GM13976 (cell line): ENCODE measurements at regions not wholly inside any gene's neighbourhood (a gene's known extent, or its start where the extent isn't known, plus 50 kb on each side); places are given as distances from the start of the nearest gene placed in this dataset.

Experiments
- DNase-seq: peaks from one replicate; pipeline ENCODE4 v3.0.0; 2012; ENCODE audit warnings: low spot score
- in situ Hi-C: fragments of 300-500 bp; cut with MboI; formaldehyde crosslinking; loops from one replicate; pipeline ENCODE4 v1.12.0; 2022; ENCODE audit warnings: low sequenced_read_pairs, mixed read lengths, inconsistent platforms; ENCODE audit not compliant: unreplicated experiment
- TF ChIP-seq, protein P1 (sequence below): IDR thresholded peaks from 2 replicates; pipeline ENCODE4 v1.5.1; 2012; ENCODE audit warnings: borderline replicate concordance, mild to moderate bottlenecking; ENCODE audit not compliant: insufficient read depth; ENCODE audit errors: extremely low read depth, missing control alignments, control extremely low read depth

DNA sequence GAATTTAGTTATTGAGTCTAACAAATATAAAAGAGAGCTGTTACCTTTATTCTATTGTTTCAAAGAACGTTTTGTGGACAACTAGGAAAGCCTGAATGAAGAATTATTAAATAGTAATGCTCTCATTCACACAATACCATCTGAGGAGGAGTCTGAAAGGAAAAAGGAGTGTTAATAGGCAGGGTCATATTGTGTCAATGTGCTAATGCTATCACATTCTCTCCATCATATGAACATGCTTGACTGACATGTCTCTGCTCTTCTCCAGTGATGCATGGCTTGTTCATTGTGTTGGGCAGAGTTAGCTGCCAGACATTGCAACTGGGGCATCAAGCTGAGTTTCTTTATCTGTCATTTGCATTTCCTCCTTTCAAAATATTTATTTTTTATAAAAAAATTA is 1578.0 kb downstream of the MAT2B start:
- TF ChIP-seq, protein P1, sequence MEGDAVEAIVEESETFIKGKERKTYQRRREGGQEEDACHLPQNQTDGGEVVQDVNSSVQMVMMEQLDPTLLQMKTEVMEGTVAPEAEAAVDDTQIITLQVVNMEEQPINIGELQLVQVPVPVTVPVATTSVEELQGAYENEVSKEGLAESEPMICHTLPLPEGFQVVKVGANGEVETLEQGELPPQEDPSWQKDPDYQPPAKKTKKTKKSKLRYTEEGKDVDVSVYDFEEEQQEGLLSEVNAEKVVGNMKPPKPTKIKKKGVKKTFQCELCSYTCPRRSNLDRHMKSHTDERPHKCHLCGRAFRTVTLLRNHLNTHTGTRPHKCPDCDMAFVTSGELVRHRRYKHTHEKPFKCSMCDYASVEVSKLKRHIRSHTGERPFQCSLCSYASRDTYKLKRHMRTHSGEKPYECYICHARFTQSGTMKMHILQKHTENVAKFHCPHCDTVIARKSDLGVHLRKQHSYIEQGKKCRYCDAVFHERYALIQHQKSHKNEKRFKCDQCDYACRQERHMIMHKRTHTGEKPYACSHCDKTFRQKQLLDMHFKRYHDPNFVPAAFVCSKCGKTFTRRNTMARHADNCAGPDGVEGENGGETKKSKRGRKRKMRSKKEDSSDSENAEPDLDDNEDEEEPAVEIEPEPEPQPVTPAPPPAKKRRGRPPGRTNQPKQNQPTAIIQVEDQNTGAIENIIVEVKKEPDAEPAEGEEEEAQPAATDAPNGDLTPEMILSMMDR = no peak
- in situ Hi-C loops = no loop called here
- no peak for DNase-seq

DNA sequence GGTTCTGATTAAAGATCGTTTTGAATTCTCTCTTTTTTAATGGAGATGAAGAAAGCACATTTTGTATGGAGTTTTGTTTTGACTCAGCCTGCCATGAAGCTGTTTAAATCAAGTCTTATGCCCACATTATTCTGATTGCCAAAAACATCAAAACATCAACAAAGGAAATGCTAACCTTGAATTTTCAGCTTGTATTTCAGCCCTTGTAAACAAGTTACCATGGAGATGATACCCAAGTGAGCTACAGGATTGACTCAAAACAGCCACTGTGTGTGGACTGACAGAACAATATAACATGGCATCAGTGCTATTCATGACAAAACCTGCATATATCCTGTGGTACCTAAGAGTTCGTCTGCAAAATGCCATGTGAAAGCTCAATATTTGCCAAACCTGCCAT is 1581.0 kb downstream of the MAT2B start:
- in situ Hi-C loops = no loop called here
- TF ChIP-seq, protein P1 = no peak
- DNase-seq = no peak

DNA sequence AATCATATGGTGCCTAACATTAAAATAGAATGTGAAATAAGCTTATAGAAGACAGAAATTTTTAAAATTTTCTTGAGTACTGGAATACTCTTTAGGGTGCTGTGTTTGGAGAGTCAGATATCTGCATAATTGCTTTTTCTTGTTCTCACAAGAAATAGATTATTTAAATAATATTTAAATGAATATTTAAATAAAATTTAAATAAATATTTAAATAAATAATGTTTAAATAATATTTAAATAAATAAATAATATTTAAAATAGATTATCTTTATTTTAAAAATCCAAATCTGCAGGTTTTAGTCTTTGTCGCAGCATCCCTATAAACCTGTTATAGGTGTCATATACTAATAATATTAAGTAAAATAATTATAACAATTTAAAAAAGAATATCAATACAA is 1589.4 kb downstream of the MAT2B start:
- DNase-seq = no peak
- TF ChIP-seq, protein P1 = no peak
- in situ Hi-C loops = no loop called here

DNA sequence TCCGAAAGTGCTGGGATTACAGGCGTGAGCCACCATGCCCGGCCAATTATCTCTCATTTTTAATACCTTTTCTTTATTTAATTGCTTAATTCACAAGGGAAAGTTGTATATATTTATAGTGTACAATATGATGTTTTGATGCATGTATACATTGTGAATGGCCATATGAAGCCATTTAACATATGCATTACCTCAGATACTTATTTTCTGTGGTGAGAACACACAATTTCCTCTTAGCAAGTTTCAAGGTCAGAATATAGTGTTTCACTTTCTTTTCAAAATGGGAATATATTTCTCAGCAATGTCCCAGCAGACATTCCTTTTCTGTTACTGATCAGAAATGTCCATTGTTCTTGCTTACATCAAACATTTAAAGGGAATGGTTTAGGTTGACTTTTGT is 1596.3 kb downstream of the MAT2B start:
- DNase-seq = no peak
- TF ChIP-seq, protein P1 = no peak

DNA sequence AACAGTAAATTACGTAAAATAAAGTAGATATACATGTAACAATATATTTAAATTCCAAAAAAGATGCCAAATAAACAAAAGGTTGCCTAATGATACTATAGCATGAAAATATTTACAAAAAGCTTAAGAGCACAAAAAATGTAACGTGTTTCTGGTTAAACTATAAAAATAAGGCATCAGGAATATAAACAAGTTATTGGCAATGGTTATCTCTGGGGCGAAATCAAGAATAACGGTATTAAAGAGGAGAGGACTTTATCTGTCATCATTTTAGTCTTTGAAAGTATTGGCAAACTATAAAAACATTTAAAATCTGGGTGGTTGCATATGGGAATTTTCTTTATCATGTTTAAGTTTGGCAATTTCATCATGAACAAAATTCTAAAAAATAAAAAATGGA is 1599.2 kb downstream of the MAT2B start:
- DNase-seq = no peak
- TF ChIP-seq, protein P1 = no peak
- in situ Hi-C loops = no loop called here

More for the DNA sequence above, 1596.3 kb downstream of the MAT2B start:
- in situ Hi-C loops = no loop called here

DNA sequence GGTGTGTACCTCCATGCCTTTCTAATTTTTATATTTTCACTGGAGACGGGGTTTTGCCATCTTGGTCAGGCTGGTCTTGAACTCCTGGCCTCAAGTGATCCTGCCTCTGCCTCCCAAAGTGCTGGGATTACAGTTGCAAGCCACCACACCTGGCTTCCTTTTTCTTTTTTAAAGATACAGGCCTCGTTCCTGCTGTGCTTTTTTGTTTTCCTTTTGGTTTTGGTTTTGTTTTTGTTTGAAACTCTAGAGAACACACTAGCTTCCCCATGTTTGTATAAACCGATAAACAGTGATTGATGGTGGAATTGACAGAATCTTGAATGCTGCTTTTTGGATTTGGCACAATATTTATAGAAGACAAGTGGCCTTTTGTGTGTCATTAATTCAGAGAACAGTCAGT is 1603.4 kb downstream of the MAT2B start:
- DNase-seq = no peak
- in situ Hi-C loops = no loop called here
- TF ChIP-seq, protein P1 = no peak

DNA sequence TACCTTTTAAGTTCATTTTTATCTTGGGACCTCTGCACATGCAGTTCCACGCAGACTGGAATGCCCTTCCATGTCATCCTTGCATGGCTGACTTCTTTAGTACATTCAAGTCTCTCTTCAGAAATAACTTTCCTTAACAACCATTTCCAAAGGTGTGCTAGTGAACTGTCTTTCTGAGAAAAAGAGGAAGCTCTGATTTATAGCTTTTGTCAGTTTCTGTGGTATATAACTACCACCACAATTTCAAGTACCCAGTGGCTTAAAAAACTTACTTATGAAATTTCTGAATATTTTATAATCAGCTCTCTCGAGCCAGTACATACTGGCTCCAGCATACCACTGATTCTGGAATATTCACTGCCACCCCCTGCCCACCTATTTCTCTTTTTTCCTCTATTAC is 1613.8 kb downstream of the MAT2B start:
- TF ChIP-seq, protein P1 = no peak
- no peak for DNase-seq
- in situ Hi-C loops = no loop called here
